Caco-2 (cell line): ENCODE measurements at regions not wholly inside any gene's neighbourhood (a gene's known extent, or its start where the extent isn't known, plus 50 kb on each side); places are given as distances from the start of the nearest gene placed in this dataset.

ENCODE experiments used
- BruUV-seq: library from RNA; stranded (reverse); fragments of 400-500 nt; replicated peaks from 2 replicates; lab custom pipeline; 2021; lab: Mats Ljungman, UMichigan
- CTCF ChIA-PET: fragments of 300-600 bp; sonication (Branson Sonifier 250); formaldehyde crosslinking; loops from one replicate; lab custom pipeline; 2022; ENCODE audit warnings: antibody characterized with exemption; lab: Charles Lee
- POLR2A ChIA-PET: fragments of 300-600 bp; sonication (Branson Sonifier 250); formaldehyde crosslinking; loops from one replicate; lab custom pipeline; 2022; ENCODE audit warnings: antibody characterized with exemption; lab: Charles Lee
- DNase-seq, 2 experiments: peaks; one replicate each; pipeline versions ENCODE4 v3.0.0 to v3.0.0-alpha.2; 2020 to 2022
- H3K27me3 ChIP-seq: replicated peaks from 2 replicates; pipeline ENCODE4 v1.6.0; 2011; ENCODE audit warnings: low read length; ENCODE audit not compliant: control insufficient read depth, insufficient read depth
- H3K36me3 ChIP-seq: 2 replicates; pipeline ENCODE4 v1.5.1; 2011; ENCODE audit warnings: low read length; ENCODE audit not compliant: control insufficient read depth, insufficient read depth
- H3K4me1 ChIP-seq: fragments of 250-450 bp; sonication (Bioruptor Pico); 2 replicates; pipeline ENCODE4 v1.5.1; 2020; ENCODE audit warnings: mild to moderate bottlenecking
- H3K4me3 ChIP-seq: 2 replicates; pipeline ENCODE4 v1.5.1; 2011; ENCODE audit warnings: low read depth, mild to moderate bottlenecking, control low read depth, low read length
- H3K9me3 ChIP-seq: fragments of 250-450 bp; sonication (Bioruptor Pico); 2 replicates; pipeline ENCODE4 v1.5.1; 2020; ENCODE audit warnings: mild to moderate bottlenecking, moderate library complexity
- H3K27ac Mint-ChIP-seq: one replicate; pipeline ENCODE4 v1.8.0; 2022; ENCODE audit warnings: mixed read lengths; ENCODE audit not compliant: unreplicated experiment
- H3K27me3 Mint-ChIP-seq: one replicate; pipeline ENCODE4 v1.8.0; 2022; ENCODE audit warnings: mixed read lengths; ENCODE audit not compliant: insufficient read depth, unreplicated experiment
- H3K36me3 Mint-ChIP-seq: one replicate; pipeline ENCODE4 v1.8.0; 2022; ENCODE audit warnings: mild to moderate bottlenecking, mixed read lengths; ENCODE audit not compliant: insufficient read depth, unreplicated experiment
- H3K4me1 Mint-ChIP-seq: one replicate; pipeline ENCODE4 v1.8.0; 2022; ENCODE audit warnings: low read depth, mixed read lengths; ENCODE audit not compliant: unreplicated experiment
- H3K4me3 Mint-ChIP-seq: one replicate; pipeline ENCODE4 v1.8.0; 2022; ENCODE audit warnings: mild to moderate bottlenecking, moderate library complexity, mixed read lengths; ENCODE audit not compliant: unreplicated experiment
- H3K9me3 Mint-ChIP-seq: one replicate; pipeline ENCODE4 v1.8.0; 2022; ENCODE audit warnings: mixed read lengths; ENCODE audit not compliant: unreplicated experiment
- CTCF ChIP-seq, 2 experiments: fragments of 200-600 bp in 1 of 2; IDR thresholded peaks; 1 replicate in 1 of 2; 2 replicates in 1 of 2; pipeline versions ENCODE4 v1.5.1 to v1.8.0; 2011 to 2022; ENCODE audit warnings: antibody characterized with exemption in 1 of 2, control low read depth in 1 of 2, inconsistent platforms in 1 of 2, low read depth in 1 of 2, low read length in 1 of 2, mild to moderate bottlenecking in 1 of 2, moderate library complexity in 1 of 2; ENCODE audit not compliant: insufficient read depth in 1 of 2, severe bottlenecking in 1 of 2, unreplicated experiment in 1 of 2
- intact Hi-C: fragments of 100-400 bp; cut with micrococcal nuclease; formaldehyde crosslinking; loops from one replicate; pipeline ENCODE4 v1.10.0; 2022; ENCODE audit not compliant: unreplicated experiment

GRCh38 chr4:162839814-162840213, 326.9 kb downstream of the NAF1 start:
- DNase-seq = peak in 1 of 2 experiments; percentile 5
- intact Hi-C loops = loop anchor here (10.0 kb wide), 1 partner anchor 195 kb away; no protein-coding TSS in a partner anchor
- Mint-ChIP-seq H3K27ac (no peak overlapping the region), H3K4me1 (no peaks in the 10 kb centered on the region), H3K36me3 (no peaks in the 10 kb centered on the region), H3K4me3 (no peak overlapping the region), H3K9me3 (peaks cover 9% of the 10 kb centered on the region), H3K27me3 (no peaks in the 10 kb centered on the region)
- Histone ChIP-seq H3K4me1 (no peaks in the 10 kb centered on the region), H3K36me3 (no peaks in the 10 kb centered on the region), H3K4me3 (no peak overlapping the region), H3K27me3 (no peaks in the 10 kb centered on the region), H3K9me3 (no peaks in the 10 kb centered on the region)
- peak in 1 of 2 experiments; percentile 19 for TF ChIP-seq CTCF (IDR thresholded peaks at IDR 0.05; ENCODE audit: insufficient read depth in 1 of 2, low read depth in 1 of 2, low read length in 1 of 2, severe bottlenecking in 1 of 2, unreplicated experiment in 1 of 2)
- no TSS peak for BruUV-seq
- CTCF ChIA-PET = no interaction called here
- POLR2A ChIA-PET = no interaction called here

- CTCF ChIA-PET = no interaction called here
- Mint-ChIP-seq H3K36me3 (no peaks in the 10 kb centered on the region), H3K4me1 (no peaks in the 10 kb centered on the region), H3K9me3 (peaks cover 9% of the 10 kb centered on the region), H3K27me3 (no peaks in the 10 kb centered on the region), H3K27ac (no peak overlapping the region), H3K4me3 (no peak overlapping the region)
- Histone ChIP-seq H3K9me3 (no peaks in the 10 kb centered on the region), H3K4me3 (no peak overlapping the region), H3K27me3 (no peaks in the 10 kb centered on the region), H3K4me1 (no peaks in the 10 kb centered on the region), H3K36me3 (no peaks in the 10 kb centered on the region)
- intact Hi-C loops = no loop called here
- BruUV-seq = no TSS peak
- POLR2A ChIA-PET = no interaction called here
- TF ChIP-seq CTCF (IDR thresholded peaks at IDR 0.05; ENCODE audit: insufficient read depth in 1 of 2, low read depth in 1 of 2, low read length in 1 of 2, severe bottlenecking in 1 of 2, unreplicated experiment in 1 of 2) = no peak
- DNase-seq = no peak
Measured at GRCh38 chr4:162838671-162839070, 328.0 kb downstream of the NAF1 start.

- Mint-ChIP-seq H3K27ac (no peak overlapping the region), H3K27me3 (no peaks in the 10 kb centered on the region), H3K9me3 (peaks cover 9% of the 10 kb centered on the region), H3K4me3 (no peak overlapping the region), H3K4me1 (no peaks in the 10 kb centered on the region), H3K36me3 (no peaks in the 10 kb centered on the region)
- no peak for TF ChIP-seq CTCF (IDR thresholded peaks at IDR 0.05; ENCODE audit: insufficient read depth in 1 of 2, low read depth in 1 of 2, low read length in 1 of 2, severe bottlenecking in 1 of 2, unreplicated experiment in 1 of 2)
- Histone ChIP-seq H3K4me3 (no peak overlapping the region), H3K36me3 (no peaks in the 10 kb centered on the region), H3K27me3 (no peaks in the 10 kb centered on the region), H3K4me1 (no peaks in the 10 kb centered on the region), H3K9me3 (no peaks in the 10 kb centered on the region)
- ChIA-PET POLR2A (no interaction called here), CTCF (no interaction called here)
- BruUV-seq = no TSS peak
- DNase-seq = no peak
- intact Hi-C loops = no loop called here
Measured at GRCh38 chr4:162837679-162838078, 329.0 kb downstream of the NAF1 start.
